Lower leg skin (tissue), 3 donors: ENCODE measurements at regions not wholly inside any gene's neighbourhood (a gene's known extent, or its start where the extent isn't known, plus 50 kb on each side); places are given as distances from the start of the nearest gene placed in this dataset.

Experiments used
- POLR2A ChIP-seq, 2 donors: fragments of 450-650 bp; IDR thresholded peaks; one replicate each; pipeline ENCODE4 v1.6.1; 2016 to 2017; ENCODE audit warnings: antibody characterized with exemption in 2 of 2, mild to moderate bottlenecking in 1 of 2, moderate library complexity in 1 of 2
- TF ChIP-seq, protein P1 (sequence below), 3 donors: fragments of 450-650 bp; IDR thresholded peaks; one replicate each; pipeline ENCODE4 v1.5.1; 2016; ENCODE audit warnings: antibody characterized with exemption in 3 of 3, mild to moderate bottlenecking in 3 of 3, moderate library complexity in 2 of 3

DNA sequence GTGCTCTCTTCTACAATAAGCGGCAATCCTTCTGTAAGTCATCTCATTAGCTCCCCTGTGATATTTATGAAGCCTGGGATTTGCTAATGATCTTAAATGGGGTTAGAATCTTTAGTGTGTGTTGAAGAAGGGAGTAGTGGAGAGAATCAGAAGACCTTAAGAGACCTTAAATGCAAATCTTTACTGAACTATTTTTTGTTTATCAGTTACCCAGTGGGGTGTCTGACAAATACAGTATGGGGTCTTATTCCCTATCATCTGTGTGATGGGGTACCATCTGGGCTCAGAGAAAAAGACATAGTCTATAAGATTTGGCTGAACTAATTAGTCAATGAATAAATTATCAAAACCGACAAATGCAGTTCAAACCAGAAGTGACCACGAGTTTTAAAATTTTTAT lies 378.4 kb upstream of the SGCD start:
- TF ChIP-seq, protein P1, sequence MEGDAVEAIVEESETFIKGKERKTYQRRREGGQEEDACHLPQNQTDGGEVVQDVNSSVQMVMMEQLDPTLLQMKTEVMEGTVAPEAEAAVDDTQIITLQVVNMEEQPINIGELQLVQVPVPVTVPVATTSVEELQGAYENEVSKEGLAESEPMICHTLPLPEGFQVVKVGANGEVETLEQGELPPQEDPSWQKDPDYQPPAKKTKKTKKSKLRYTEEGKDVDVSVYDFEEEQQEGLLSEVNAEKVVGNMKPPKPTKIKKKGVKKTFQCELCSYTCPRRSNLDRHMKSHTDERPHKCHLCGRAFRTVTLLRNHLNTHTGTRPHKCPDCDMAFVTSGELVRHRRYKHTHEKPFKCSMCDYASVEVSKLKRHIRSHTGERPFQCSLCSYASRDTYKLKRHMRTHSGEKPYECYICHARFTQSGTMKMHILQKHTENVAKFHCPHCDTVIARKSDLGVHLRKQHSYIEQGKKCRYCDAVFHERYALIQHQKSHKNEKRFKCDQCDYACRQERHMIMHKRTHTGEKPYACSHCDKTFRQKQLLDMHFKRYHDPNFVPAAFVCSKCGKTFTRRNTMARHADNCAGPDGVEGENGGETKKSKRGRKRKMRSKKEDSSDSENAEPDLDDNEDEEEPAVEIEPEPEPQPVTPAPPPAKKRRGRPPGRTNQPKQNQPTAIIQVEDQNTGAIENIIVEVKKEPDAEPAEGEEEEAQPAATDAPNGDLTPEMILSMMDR (IDR thresholded peaks at IDR 0.05): no peak
- no peak for TF ChIP-seq POLR2A (IDR thresholded peaks at IDR 0.05)
